Loucy (cell line): ENCODE measurements at regions not wholly inside any gene's neighbourhood (a gene's known extent, or its start where the extent isn't known, plus 50 kb on each side); places are given as distances from the start of the nearest gene placed in this dataset.

Experiments used
- H2AFZ ChIP-seq: fragments of 200-600 bp; sonication (generic); 2 replicates; pipeline ENCODE4 v1.6.0; 2016; ENCODE audit warnings: antibody characterized with exemption, mild to moderate bottlenecking, low read length, moderate library complexity
- H3F3A ChIP-seq: fragments of 200-600 bp; 2 replicates; pipeline ENCODE4 v1.6.0; 2016; ENCODE audit warnings: antibody characterized with exemption, low read depth, mild to moderate bottlenecking
- H3K27me3 ChIP-seq: fragments of 200-600 bp; sonication (generic); 2 replicates; pipeline ENCODE4 v1.6.1; 2014; ENCODE audit warnings: low read length, mild to moderate bottlenecking; ENCODE audit not compliant: insufficient read depth, poor library complexity, severe bottlenecking
- H3K36me3 ChIP-seq: fragments of 200-600 bp; sonication (generic); 2 replicates; pipeline ENCODE4 v1.6.1; 2016; ENCODE audit warnings: low read length; ENCODE audit not compliant: insufficient read depth
- H3K4me1 ChIP-seq: fragments of 200-600 bp; sonication (generic); 2 replicates; pipeline ENCODE4 v1.5.1; 2014; ENCODE audit warnings: low read length, mild to moderate bottlenecking; ENCODE audit not compliant: insufficient read depth, poor library complexity, severe bottlenecking
- H3K4me2 ChIP-seq: fragments of 200-600 bp; sonication (generic); 2 replicates; pipeline ENCODE4 v1.6.0; 2014; ENCODE audit warnings: antibody characterized with exemption, low read length, low read depth, mild to moderate bottlenecking; ENCODE audit not compliant: poor library complexity, severe bottlenecking
- H3K4me3 ChIP-seq: fragments of 200-600 bp; sonication (generic); 2 replicates; pipeline ENCODE4 v1.5.1; 2014; ENCODE audit warnings: low read length, mild to moderate bottlenecking, mixed read lengths; ENCODE audit not compliant: poor library complexity, severe bottlenecking
- H3K79me2 ChIP-seq: fragments of 200-600 bp; sonication (generic); 2 replicates; pipeline ENCODE4 v1.6.1; 2014; ENCODE audit warnings: low read length; ENCODE audit not compliant: insufficient read depth
- H3K9ac ChIP-seq: fragments of 200-600 bp; sonication (generic); 2 replicates; pipeline ENCODE4 v1.6.0; 2014; ENCODE audit warnings: mild to moderate bottlenecking, low read depth, low read length, moderate library complexity; ENCODE audit not compliant: poor library complexity, severe bottlenecking
- H3K9me2 ChIP-seq: fragments of 200-600 bp; sonication (generic); replicated peaks from 2 replicates; pipeline ENCODE4 v1.6.1; 2016; ENCODE audit warnings: low read depth, low read length, mixed read lengths
- H3K9me3 ChIP-seq: fragments of 200-600 bp; sonication (generic); 2 replicates; pipeline ENCODE4 v1.6.1; 2014; ENCODE audit warnings: mild to moderate bottlenecking, antibody characterized with exemption, low read length, low read depth; ENCODE audit not compliant: insufficient read depth
- H4K20me1 ChIP-seq: fragments of 200-600 bp; sonication (generic); 2 replicates; pipeline ENCODE4 v1.6.0; 2014; ENCODE audit warnings: antibody characterized with exemption, low read length, mild to moderate bottlenecking; ENCODE audit not compliant: insufficient read depth, poor library complexity, severe bottlenecking
- CTCF ChIP-seq: fragments of 200-600 bp; sonication (generic); conservative IDR thresholded peaks from 2 replicates; pipeline ENCODE4 v1.5.1; 2014; ENCODE audit warnings: mild to moderate bottlenecking, antibody characterized with exemption, low read length
- EZH2phosphoT487 ChIP-seq: fragments of 200-600 bp; IDR thresholded peaks from 2 replicates; pipeline ENCODE4 v1.6.1; 2018; ENCODE audit warnings: antibody characterized with exemption, mild to moderate bottlenecking, moderate library complexity, borderline replicate concordance

GRCh38 chr4:89365776-89366175 lies 58.2 kb upstream of the GPRIN3 start:
- Histone ChIP-seq H4K20me1 (no peaks in the 10 kb centered on the region), H3F3A (no peaks in the 10 kb centered on the region), H2AFZ (no peak overlapping the region), H3K4me2 (no peak overlapping the region), H3K36me3 (no peaks in the 10 kb centered on the region), H3K79me2 (no peaks in the 10 kb centered on the region), H3K4me1 (no peaks in the 10 kb centered on the region), H3K9ac (no peak overlapping the region), H3K9me2 (no peaks in the 10 kb centered on the region), H3K27me3 (no peaks in the 10 kb centered on the region), H3K9me3 (0 out of 2 replicates have a peak, but pooled peaks cover 3% of the 10 kb centered on the region), H3K4me3 (no peak overlapping the region)
- TF ChIP-seq CTCF: no peak
- TF ChIP-seq EZH2phosphoT487: no peak

- Histone ChIP-seq H3K79me2 (no peaks in the 10 kb centered on the region), H4K20me1 (no peaks in the 10 kb centered on the region), H3K4me1 (no peaks in the 10 kb centered on the region), H3K9ac (no peak overlapping the region), H3F3A (no peaks in the 10 kb centered on the region), H3K27me3 (no peaks in the 10 kb centered on the region), H2AFZ (no peak overlapping the region), H3K9me3 (0 out of 2 replicates have a peak, but pooled peaks cover 3% of the 10 kb centered on the region), H3K36me3 (no peaks in the 10 kb centered on the region), H3K4me3 (no peak overlapping the region), H3K4me2 (no peak overlapping the region), H3K9me2 (no peaks in the 10 kb centered on the region)
- TF ChIP-seq CTCF: no peak
- TF ChIP-seq EZH2phosphoT487: no peak
These were observed 57.8 kb upstream of the GPRIN3 start for GRCh38 chr4:89365375-89365774.

- no peaks in the 10 kb centered on the region for H3K9me2 ChIP-seq
- H3K4me2 ChIP-seq: no peak overlapping the region
- no peaks in the 10 kb centered on the region for H4K20me1 ChIP-seq
- no peaks in the 10 kb centered on the region for H3K36me3 ChIP-seq
- no peak overlapping the region for H2AFZ ChIP-seq
- H3F3A ChIP-seq: no peaks in the 10 kb centered on the region
- no peaks in the 10 kb centered on the region for H3K4me1 ChIP-seq
- H3K79me2 ChIP-seq: no peaks in the 10 kb centered on the region
- H3K27me3 ChIP-seq: no peaks in the 10 kb centered on the region
- no peak overlapping the region for H3K9ac ChIP-seq
- no peak overlapping the region for H3K4me3 ChIP-seq
- TF ChIP-seq EZH2phosphoT487: no peak
- H3K9me3 ChIP-seq: 0 out of 2 replicates have a peak, but pooled peaks cover 3% of the 10 kb centered on the region
These were observed 56.9 kb upstream of the GPRIN3 start for GRCh38 chr4:89364541-89364940.

GRCh38 chr4:89363786-89364185 lies 56.2 kb upstream of the GPRIN3 start:
- H3K4me3 ChIP-seq: no peak overlapping the region
- no peak overlapping the region for H3K4me2 ChIP-seq
- no peaks in the 10 kb centered on the region for H3K36me3 ChIP-seq
- H3K9ac ChIP-seq: no peak overlapping the region
- H3K4me1 ChIP-seq: no peaks in the 10 kb centered on the region
- no peaks in the 10 kb centered on the region for H4K20me1 ChIP-seq
- no peaks in the 10 kb centered on the region for H3K9me2 ChIP-seq
- 0 out of 2 replicates have a peak, but pooled peaks cover 3% of the 10 kb centered on the region for H3K9me3 ChIP-seq
- H3F3A ChIP-seq: no peaks in the 10 kb centered on the region
- no peak for TF ChIP-seq EZH2phosphoT487
- TF ChIP-seq CTCF: no peak
- no peaks in the 10 kb centered on the region for H3K27me3 ChIP-seq
- H2AFZ ChIP-seq: no peak overlapping the region
- no peaks in the 10 kb centered on the region for H3K79me2 ChIP-seq
